GM23248 (cell line): ENCODE measurements at regions not wholly inside any gene's neighbourhood (a gene's known extent, or its start where the extent isn't known, plus 50 kb on each side); places are given as distances from the start of the nearest gene placed in this dataset.
"Not testable (repeated sequence)": the region's sequence is repeated elsewhere in the genome, so short reads cannot be mapped to it uniquely, and the experiment has no call there.

Experiments used
- DNase-seq: peaks from one replicate; pipeline ENCODE4 v3.0.0-alpha.2; 2015
- H2AFZ ChIP-seq: fragments of 200-600 bp; sonication (generic); 2 replicates; pipeline ENCODE4 v1.6.1; 2016; ENCODE audit warnings: antibody characterized with exemption
- H3F3A ChIP-seq: fragments of 200-600 bp; sonication (generic); 2 replicates; pipeline ENCODE4 v1.6.1; 2016; ENCODE audit warnings: mild to moderate bottlenecking, antibody characterized with exemption, mixed run types; ENCODE audit not compliant: insufficient read depth
- H3K27ac ChIP-seq: fragments of 200-600 bp; sonication (generic); 2 replicates; pipeline ENCODE4 v1.5.1; 2016; ENCODE audit warnings: mild to moderate bottlenecking
- H3K27me3 ChIP-seq: fragments of 200-600 bp; sonication (generic); replicated peaks from 2 replicates; pipeline ENCODE4 v1.6.1; 2016; ENCODE audit warnings: mild to moderate bottlenecking; ENCODE audit not compliant: insufficient read depth
- H3K36me3 ChIP-seq: fragments of 200-600 bp; sonication (generic); 2 replicates; pipeline ENCODE4 v1.6.1; 2016; ENCODE audit warnings: low read depth, mild to moderate bottlenecking
- H3K4me1 ChIP-seq: fragments of 200-600 bp; sonication (generic); 2 replicates; pipeline ENCODE4 v1.6.1; 2016; ENCODE audit warnings: mild to moderate bottlenecking; ENCODE audit not compliant: insufficient read depth
- H3K4me2 ChIP-seq: fragments of 200-600 bp; sonication (generic); one replicate; pipeline ENCODE4 v1.6.1; 2016; ENCODE audit warnings: mild to moderate bottlenecking; ENCODE audit not compliant: unreplicated experiment
- H3K4me3 ChIP-seq: fragments of 200-600 bp; sonication (generic); 2 replicates; pipeline ENCODE4 v1.5.1; 2016; ENCODE audit warnings: mild to moderate bottlenecking
- H3K79me2 ChIP-seq: fragments of 200-600 bp; sonication (generic); 2 replicates; pipeline ENCODE4 v1.6.1; 2016; ENCODE audit warnings: mild to moderate bottlenecking; ENCODE audit not compliant: insufficient read depth
- H3K9ac ChIP-seq: fragments of 200-600 bp; sonication (generic); 2 replicates; pipeline ENCODE4 v1.6.1; 2016; ENCODE audit warnings: mild to moderate bottlenecking
- H3K9me2 ChIP-seq: fragments of 200-600 bp; sonication (generic); 2 replicates; pipeline ENCODE4 v1.6.1; 2016; ENCODE audit warnings: mixed run types, mild to moderate bottlenecking, moderate library complexity; ENCODE audit not compliant: insufficient read depth
- H3K9me3 ChIP-seq: fragments of 200-600 bp; sonication (generic); one replicate; pipeline ENCODE4 v1.6.1; 2017; ENCODE audit warnings: low read depth
- H4K20me1 ChIP-seq: fragments of 200-600 bp; sonication (generic); 2 replicates; pipeline ENCODE4 v1.6.0; 2016; ENCODE audit not compliant: insufficient read depth
- EZH2 ChIP-seq: fragments of 200-600 bp; sonication (generic); IDR thresholded peaks from 2 replicates; pipeline ENCODE4 v1.6.1; 2018; ENCODE audit warnings: antibody characterized with exemption, mild to moderate bottlenecking; ENCODE audit not compliant: insufficient read depth, poor library complexity, severe bottlenecking
- EZH2phosphoT487 ChIP-seq: fragments of 200-600 bp; sonication (generic); IDR thresholded peaks from 2 replicates; pipeline ENCODE4 v1.6.1; 2018; ENCODE audit warnings: antibody characterized with exemption, moderate library complexity, mild to moderate bottlenecking, low read depth; ENCODE audit not compliant: insufficient read depth
- WGBS, 2 experiments: methylation state at CpG; one replicate each; pipeline ENCODE4 v1.1.6; 2015 to 2017; ENCODE audit warnings: low lambda C conversion rate in 2 of 2, low coverage in 1 of 2; ENCODE audit errors: missing lambda C conversion rate in 2 of 2; 5-methylcytosine and 5-hydroxymethylcytosine counted together
- in situ Hi-C: fragments of 300-500 bp; cut with MboI; formaldehyde crosslinking; loops from 2 replicates; pipeline ENCODE4 v1.15.0; 2020

GRCh38 chr3:30539206-30539605 is 67.2 kb upstream of the TGFBR2 start:
- Histone ChIP-seq H3K79me2 (no peaks in the 10 kb centered on the region), H3K27me3 (no peaks in the 10 kb centered on the region), H2AFZ (no peak overlapping the region), H3K9me3 (no peaks in the 10 kb centered on the region), H3K36me3 (no peaks in the 10 kb centered on the region), H3K4me2 (peak overlapping the region; percentile 49), H3K27ac (peak overlapping the region; percentile 53), H3K9me2 (no peaks in the 10 kb centered on the region), H3K4me3 (0 out of 2 replicates have a peak overlapping the region, but pooled peaks have one; percentile 14), H3F3A (peaks cover 30% of the 10 kb centered on the region), H3K9ac (no peak overlapping the region), H3K4me1 (peaks cover 34% of the 10 kb centered on the region), H4K20me1 (no peaks in the 10 kb centered on the region)
- in situ Hi-C loops = no loop called here
- no peak for TF ChIP-seq EZH2
- TF ChIP-seq EZH2phosphoT487 = no peak
- WGBS, 2 experiments = 20 to 22% methylated on average over 4 of the region's 4 CpGs
- no peak for DNase-seq

- H3K79me2 ChIP-seq = no peaks in the 10 kb centered on the region
- H3K36me3 ChIP-seq = no peaks in the 10 kb centered on the region
- H3K27me3 ChIP-seq = no peaks in the 10 kb centered on the region
- no peak overlapping the region for H3K9ac ChIP-seq
- H3K9me3 ChIP-seq = no peaks in the 10 kb centered on the region
- no peak overlapping the region for H2AFZ ChIP-seq
- H3K4me2 ChIP-seq = peak overlapping the region; percentile 49
- H3F3A ChIP-seq = peaks cover 30% of the 10 kb centered on the region
- H4K20me1 ChIP-seq = no peaks in the 10 kb centered on the region
- no peaks in the 10 kb centered on the region for H3K9me2 ChIP-seq
- in situ Hi-C loops = no loop called here
- H3K4me1 ChIP-seq = peaks cover 39% of the 10 kb centered on the region
- 0% methylated on average over 1 of the region's 1 CpG for WGBS, 2 experiments
- peak overlapping the region; percentile 53 for H3K27ac ChIP-seq
- 0 out of 2 replicates have a peak overlapping the region, but pooled peaks have one; percentile 14 for H3K4me3 ChIP-seq
- DNase-seq = peak; percentile 82
- TF ChIP-seq EZH2phosphoT487 = no peak
- no peak for TF ChIP-seq EZH2
These were observed 66.6 kb upstream of the TGFBR2 start for GRCh38 chr3:30539772-30540171.

GRCh38 chr3:30541156-30541555 is 65.2 kb upstream of the TGFBR2 start:
- H4K20me1 ChIP-seq, H3K27me3 ChIP-seq, H3K4me3 ChIP-seq, H3K4me2 ChIP-seq, in situ Hi-C loops, H3K9ac ChIP-seq, H3K36me3 ChIP-seq, H2AFZ ChIP-seq, DNase-seq, H3K9me2 ChIP-seq, H3K79me2 ChIP-seq, H3K9me3 ChIP-seq, H3K27ac ChIP-seq: not testable (repeated sequence)
- peaks cover 39% of the 10 kb centered on the region for H3K4me1 ChIP-seq
- H3F3A ChIP-seq = peaks cover 36% of the 10 kb centered on the region

- Histone ChIP-seq H3K4me1 (peaks cover 36% of the 10 kb centered on the region), H3K4me3 (no peak overlapping the region), H3F3A (peaks cover 30% of the 10 kb centered on the region), H3K9me2 (no peaks in the 10 kb centered on the region), H3K9me3 (no peaks in the 10 kb centered on the region), H3K27me3 (no peaks in the 10 kb centered on the region), H3K4me2 (no peak overlapping the region), H2AFZ (no peak overlapping the region), H3K9ac (no peak overlapping the region), H3K27ac (no peak overlapping the region), H4K20me1 (no peaks in the 10 kb centered on the region), H3K36me3 (no peaks in the 10 kb centered on the region), H3K79me2 (no peaks in the 10 kb centered on the region)
- no peak for DNase-seq
- TF ChIP-seq EZH2phosphoT487 = no peak
- TF ChIP-seq EZH2 = no peak
- 98% methylated on average over 8 of the region's 8 CpGs for WGBS, 2 experiments
- in situ Hi-C loops = no loop called here
These were observed 63.5 kb upstream of the TGFBR2 start for GRCh38 chr3:30542897-30543296.

- Histone ChIP-seq H3K27ac (peak overlapping the region; percentile 45), H3F3A (peaks cover 12% of the 10 kb centered on the region), H3K79me2 (no peaks in the 10 kb centered on the region), H2AFZ (no peak overlapping the region), H3K4me3 (no peak overlapping the region), H3K9me2 (no peaks in the 10 kb centered on the region), H3K27me3 (no peaks in the 10 kb centered on the region), H3K4me1 (peaks cover 18% of the 10 kb centered on the region), H3K4me2 (peak overlapping the region; percentile 48), H3K36me3 (no peaks in the 10 kb centered on the region), H4K20me1 (no peaks in the 10 kb centered on the region), H3K9me3 (no peaks in the 10 kb centered on the region), H3K9ac (no peak overlapping the region)
- DNase-seq = peak; percentile 90
- TF ChIP-seq EZH2phosphoT487 = no peak
- no peak for TF ChIP-seq EZH2
- in situ Hi-C loops = no loop called here
- 1% methylated on average over 3 of the region's 3 CpGs for WGBS, 2 experiments
These were observed 61.6 kb upstream of the TGFBR2 start for GRCh38 chr3:30544812-30545211.
